Transverse colon (tissue), 4 donors: ENCODE measurements at regions not wholly inside any gene's neighbourhood (a gene's known extent, or its start where the extent isn't known, plus 50 kb on each side); places are given as distances from the start of the nearest gene placed in this dataset.
A peak's percentile ranks its signal among the peaks of the same experiment; 100 is the strongest.

ENCODE experiments used
- DNase-seq: peaks from one replicate; pipeline ENCODE4 v3.0.0-alpha.2; 2019
- H3K27ac ChIP-seq, 4 donors: fragments of 200-600 bp; sonication (generic); 2 replicates each; pipeline ENCODE4 v1.5.1; 2016 to 2018; ENCODE audit warnings: inconsistent platforms in 4 of 4
- H3K27me3 ChIP-seq: fragments of 200-600 bp; sonication (generic); 2 replicates; pipeline ENCODE4 v1.5.1; 2017; ENCODE audit warnings: inconsistent platforms
- H3K36me3 ChIP-seq, 4 donors: fragments of 200-600 bp; sonication (generic); 2 replicates each; pipeline ENCODE4 v1.5.1; 2017 to 2019; ENCODE audit warnings: inconsistent platforms in 4 of 4
- H3K4me1 ChIP-seq, 4 donors: fragments of 200-600 bp; sonication (generic); 2 replicates each; pipeline ENCODE4 v1.5.1; 2017 to 2020; ENCODE audit warnings: inconsistent platforms in 4 of 4
- H3K4me3 ChIP-seq, 4 donors: fragments of 200-600 bp; sonication (generic); 1 replicate in 1 of 4; 2 replicates in 3 of 4; pipeline versions ENCODE4 v1.5.1 to v1.6.1; 2017 to 2019; ENCODE audit warnings: inconsistent platforms in 4 of 4
- H3K9me3 ChIP-seq, 2 donors: fragments of 200-600 bp; sonication (generic); 2 replicates each; pipeline ENCODE4 v1.5.1; 2017 to 2019; ENCODE audit warnings: inconsistent platforms in 2 of 2
- EP300 ChIP-seq: sonication (generic); formaldehyde crosslinking; IDR thresholded peaks from one replicate; pipeline ENCODE4 v1.6.1; 2017; ENCODE audit warnings: antibody characterized with exemption, low read depth
- POLR2A ChIP-seq: fragments of 450-650 bp; IDR thresholded peaks from one replicate; pipeline ENCODE4 v1.6.1; 2016; ENCODE audit warnings: antibody characterized with exemption, mild to moderate bottlenecking, moderate library complexity
- POLR2AphosphoS5 ChIP-seq, 3 donors: sonication (generic); formaldehyde crosslinking; IDR thresholded peaks; one replicate each; pipeline ENCODE4 v1.6.1; 2016; ENCODE audit warnings: antibody characterized with exemption in 3 of 3
- WGBS, 2 donors: methylation state at CpG; one replicate each; pipeline ENCODE4 v1.1.5; 2018; ENCODE audit warnings: low coverage in 1 of 2; 5-methylcytosine and 5-hydroxymethylcytosine counted together
- in situ Hi-C, 4 donors: fragments of 200-750 bp; cut with MboI; loops; one replicate each; pipeline versions ENCODE4 v1.15.0 to v1.15.1; 2017; ENCODE audit warnings: low sequenced_read_pairs in 3 of 4, low pct_ligation_motif_present in 1 of 4, low pct_unique_long_range_greater_than_20kb in 1 of 4
- intact Hi-C: fragments of 100-400 bp; cut with DNase I; formaldehyde crosslinking; loops from one replicate; pipeline ENCODE4 v1.15.1; 2023; ENCODE audit warnings: low total_unique reads
- TF ChIP-seq, protein P1 (sequence below), 5 experiments: fragments of 200-600 bp in 3 of 5; fragments of 450-650 bp in 2 of 5; sonication (generic) in 3 of 5; IDR thresholded peaks; 1 replicate in 2 of 5; 2 replicates in 3 of 5; pipeline ENCODE4 v1.5.1; 2016 to 2017; ENCODE audit warnings: antibody characterized with exemption in 5 of 5, inconsistent platforms in 3 of 5, mild to moderate bottlenecking in 2 of 5, moderate library complexity in 1 of 5

DNA sequence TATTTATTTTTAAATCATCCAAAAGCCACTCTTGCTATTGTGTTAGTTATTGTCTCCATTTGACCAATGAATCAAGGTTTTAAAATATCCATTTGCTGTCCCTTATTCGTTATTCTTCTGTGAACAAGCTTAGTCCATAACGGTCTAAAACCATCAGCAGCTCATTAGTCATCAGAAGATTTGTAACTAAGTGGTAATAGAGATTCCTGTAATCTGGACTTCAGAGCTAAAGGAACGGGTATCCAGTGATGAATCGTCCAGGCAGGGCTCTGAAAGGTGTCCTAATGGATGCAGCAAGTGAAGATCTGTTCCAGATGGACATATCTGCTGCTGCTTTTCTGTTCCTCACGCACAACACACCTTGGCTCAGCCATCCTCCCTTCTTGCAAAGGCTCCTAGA, 362.7 kb upstream of the CFAP20DC start:
- intact Hi-C loops, result no loop called here
- H3K27me3 ChIP-seq, result no peaks in the 10 kb centered on the region
- H3K9me3 ChIP-seq, result no peaks in the 10 kb centered on the region
- H3K27ac ChIP-seq, result no peak overlapping the region
- 74 to 85% methylated on average over 5 of the region's 5 CpGs for WGBS, 2 donors
- in situ Hi-C loops, result no loop called here
- H3K4me1 ChIP-seq, result peaks cover 3 to 13% (median 9%) of the 10 kb centered on the region in 4 donors
- no peak overlapping the region for H3K4me3 ChIP-seq
- TF ChIP-seq POLR2AphosphoS5 (IDR thresholded peaks at IDR 0.05) (no peak), EP300 (no peak), POLR2A (no peak)
- TF ChIP-seq, protein P1, sequence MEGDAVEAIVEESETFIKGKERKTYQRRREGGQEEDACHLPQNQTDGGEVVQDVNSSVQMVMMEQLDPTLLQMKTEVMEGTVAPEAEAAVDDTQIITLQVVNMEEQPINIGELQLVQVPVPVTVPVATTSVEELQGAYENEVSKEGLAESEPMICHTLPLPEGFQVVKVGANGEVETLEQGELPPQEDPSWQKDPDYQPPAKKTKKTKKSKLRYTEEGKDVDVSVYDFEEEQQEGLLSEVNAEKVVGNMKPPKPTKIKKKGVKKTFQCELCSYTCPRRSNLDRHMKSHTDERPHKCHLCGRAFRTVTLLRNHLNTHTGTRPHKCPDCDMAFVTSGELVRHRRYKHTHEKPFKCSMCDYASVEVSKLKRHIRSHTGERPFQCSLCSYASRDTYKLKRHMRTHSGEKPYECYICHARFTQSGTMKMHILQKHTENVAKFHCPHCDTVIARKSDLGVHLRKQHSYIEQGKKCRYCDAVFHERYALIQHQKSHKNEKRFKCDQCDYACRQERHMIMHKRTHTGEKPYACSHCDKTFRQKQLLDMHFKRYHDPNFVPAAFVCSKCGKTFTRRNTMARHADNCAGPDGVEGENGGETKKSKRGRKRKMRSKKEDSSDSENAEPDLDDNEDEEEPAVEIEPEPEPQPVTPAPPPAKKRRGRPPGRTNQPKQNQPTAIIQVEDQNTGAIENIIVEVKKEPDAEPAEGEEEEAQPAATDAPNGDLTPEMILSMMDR (IDR thresholded peaks at IDR 0.05), result no peak
- DNase-seq, result no peak
- H3K36me3 ChIP-seq, result no peaks in the 10 kb centered on the region

DNA sequence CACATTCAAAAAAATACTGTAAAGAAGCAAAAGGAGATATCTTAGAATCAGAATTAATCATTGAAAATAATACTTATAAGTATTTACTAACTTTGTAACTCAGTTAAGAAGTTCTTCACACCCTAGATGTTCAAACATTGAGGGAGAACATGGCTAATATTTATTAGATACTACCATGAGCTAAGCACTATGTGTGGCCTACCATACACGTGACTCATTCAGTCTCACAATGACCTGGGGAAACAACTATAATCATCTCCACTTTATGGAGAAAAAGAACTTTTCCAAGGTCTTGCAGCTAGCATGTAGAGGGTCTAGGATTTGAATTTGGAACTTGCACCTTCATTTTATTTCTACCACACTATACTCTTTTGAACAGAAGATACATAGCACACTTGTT, 361.9 kb upstream of the CFAP20DC start:
- H3K4me3 ChIP-seq, result no peak overlapping the region
- H3K27ac ChIP-seq, result no peak overlapping the region
- DNase-seq, result no peak
- 82 to 88% methylated on average over 1 of the region's 1 CpG for WGBS, 2 donors
- peaks cover 4 to 21% (median 10%) of the 10 kb centered on the region in 4 donors for H3K4me1 ChIP-seq
- no peaks in the 10 kb centered on the region for H3K9me3 ChIP-seq
- TF ChIP-seq EP300 (no peak), POLR2AphosphoS5 (IDR thresholded peaks at IDR 0.05) (no peak), POLR2A (no peak)
- TF ChIP-seq, protein P1 (IDR thresholded peaks at IDR 0.05), result no peak
- in situ Hi-C loops, result no loop called here
- intact Hi-C loops, result no loop called here
- no peaks in the 10 kb centered on the region for H3K36me3 ChIP-seq
- no peaks in the 10 kb centered on the region for H3K27me3 ChIP-seq

- in situ Hi-C loops (no loop called here), intact Hi-C loops (no loop called here)
- WGBS, 2 donors, result 68 to 76% methylated on average over 2 of the region's 2 CpGs
- Histone ChIP-seq H3K9me3 (no peaks in the 10 kb centered on the region), H3K4me1 (peaks cover 4 to 21% (median 13%) of the 10 kb centered on the region in 4 donors), H3K27ac (no peak overlapping the region), H3K4me3 (no peak overlapping the region), H3K27me3 (no peaks in the 10 kb centered on the region), H3K36me3 (no peaks in the 10 kb centered on the region)
- no peak for TF ChIP-seq POLR2A
- TF ChIP-seq EP300, result no peak
- TF ChIP-seq, protein P1 (IDR thresholded peaks at IDR 0.05), result no peak
- TF ChIP-seq POLR2AphosphoS5 (IDR thresholded peaks at IDR 0.05), result no peak
- no peak for DNase-seq
These were observed 361.4 kb upstream of the CFAP20DC start for GRCh38 chr3:59411186-59411585.

GRCh38 chr3:59408047-59408624, 358.3 kb upstream of the CFAP20DC start:
- H3K9me3 ChIP-seq, result no peaks in the 10 kb centered on the region
- H3K27ac ChIP-seq, result peak overlapping the region in 2 of 4 donors; percentile 26 to 69
- no peaks in the 10 kb centered on the region for H3K27me3 ChIP-seq
- DNase-seq, result no peak
- 38 to 44% methylated on average over 2 of the region's 2 CpGs for WGBS, 2 donors
- H3K36me3 ChIP-seq, result no peaks in the 10 kb centered on the region
- TF ChIP-seq, protein P1 (IDR thresholded peaks at IDR 0.05), result no peak
- TF ChIP-seq POLR2A (no peak), EP300 (no peak), POLR2AphosphoS5 (IDR thresholded peaks at IDR 0.05) (no peak)
- peaks cover 4 to 21% (median 13%) of the 10 kb centered on the region in 4 donors for H3K4me1 ChIP-seq
- no peak overlapping the region for H3K4me3 ChIP-seq
- in situ Hi-C loops (no loop called here), intact Hi-C loops (no loop called here)
